ENCODE measurements at regions not wholly inside any gene's neighbourhood (a gene's known extent, or its start where the extent isn't known, plus 50 kb on each side); places are given as distances from the start of the nearest gene placed in this dataset.

- TF ChIP-seq CTCF (IDR thresholded peaks at IDR 0.05) (no peak), PRDM15 (CRISPR knock-in tag; IDR thresholded peaks at IDR 0.05) (no peak), STAT6 (CRISPR knock-in tag; conservative IDR thresholded peaks at IDR 0.05; ENCODE audit: low read depth) (no peak), IRF1 (CRISPR knock-in tag; IDR thresholded peaks at IDR 0.05) (no peak), MLX (CRISPR knock-in tag; IDR thresholded peaks at IDR 0.05) (no peak), ATF2 (CRISPR knock-in tag; IDR thresholded peaks at IDR 0.05; ENCODE audit: borderline replicate concordance, low read depth) (no peak), HMGXB4 (CRISPR knock-in tag; IDR thresholded peaks at IDR 0.05) (no peak), ZNF423 (CRISPR knock-in tag; IDR thresholded peaks at IDR 0.05) (no peak), ATF1 (CRISPR knock-in tag; IDR thresholded peaks at IDR 0.05) (no peak)
Observed at GRCh38 chr1:223462866-223463404, 69.7 kb downstream of the CCDC185 start.

All from WTC11 (cell line).